ENCODE measurements at regions not wholly inside any gene's neighbourhood (a gene's known extent, or its start where the extent isn't known, plus 50 kb on each side); places are given as distances from the start of the nearest gene placed in this dataset.
"Not testable (repeated sequence)": the region's sequence is repeated elsewhere in the genome, so short reads cannot be mapped to it uniquely, and the experiment has no call there.

- Histone ChIP-seq H3K36me3 (ENCODE audit: control insufficient read depth in 2 of 2, extremely low read depth in 1 of 2, insufficient read depth in 2 of 2, low read length in 2 of 2) (no peaks in the 10 kb centered on the region), H3K27ac (ENCODE audit: insufficient read depth, low read depth, low read length) (no peak overlapping the region), H3K79me2 (ENCODE audit: control insufficient read depth, insufficient read depth, low read length) (no peaks in the 10 kb centered on the region), H3K4me2 (ENCODE audit: insufficient read depth, low read length) (no peak overlapping the region), H3K27me3 (ENCODE audit: control insufficient read depth in 2 of 2, insufficient read depth in 2 of 2, low read length in 2 of 2) (no peaks in the 10 kb centered on the region), H3K4me1 (ENCODE audit: control insufficient read depth, extremely low read depth, insufficient read depth, low read length) (no peaks in the 10 kb centered on the region), H3K9ac (replicated peaks; ENCODE audit: extremely low read depth, insufficient read depth, low read length) (no peak overlapping the region), H3K9me1 (replicated peaks; ENCODE audit: control insufficient read depth, extremely low read depth, insufficient read depth, low read length) (no peaks in the 10 kb centered on the region), H3K4me3 (replicated peaks in 1 of 3; ENCODE audit: insufficient read depth in 1 of 3, low read depth in 1 of 3, low read length in 3 of 3) (no peak overlapping the region), H4K20me1 (replicated peaks; ENCODE audit: control insufficient read depth, extremely low read depth, insufficient read depth, low read length) (no peaks in the 10 kb centered on the region), H3K9me3 (replicated peaks; ENCODE audit: control insufficient read depth, insufficient read depth, low read length) (no peaks in the 10 kb centered on the region), H2AFZ (ENCODE audit: low read depth, low read length) (no peak overlapping the region)
- CTCF ChIA-PET = no interaction called here
- TF ChIP-seq FOS (IDR thresholded peaks at IDR 0.05; ENCODE audit: borderline replicate concordance, insufficient read depth, low read length) (no peak), EZH2 (IDR thresholded peaks at IDR 0.05; ENCODE audit: borderline replicate concordance, low read depth, low read length, severe bottlenecking) (no peak), MAX (IDR thresholded peaks at IDR 0.05; ENCODE audit: insufficient read depth, insufficient read length) (no peak), POLR2AphosphoS5 (IDR thresholded peaks at IDR 0.05; ENCODE audit: insufficient read depth, low read depth, low read length) (no peak)
- no peak for DNase-seq (ENCODE audit: low read depth, low spot score)
- POLR2A ChIA-PET = no interaction called here
- dilution Hi-C loops (cut with MboI; ENCODE audit: extremely low pct_ligation_motif_present, low sequenced_read_pairs) (no loop called here), intact Hi-C loops (cut with micrococcal nuclease) (no loop called here)
- no peak for FAIRE-seq
- no TSS peak for BruUV-seq (replicated peaks)
These were observed 144.6 kb downstream of the ARL4C start for GRCh38 chr2:234352270-234352669.

DNA sequence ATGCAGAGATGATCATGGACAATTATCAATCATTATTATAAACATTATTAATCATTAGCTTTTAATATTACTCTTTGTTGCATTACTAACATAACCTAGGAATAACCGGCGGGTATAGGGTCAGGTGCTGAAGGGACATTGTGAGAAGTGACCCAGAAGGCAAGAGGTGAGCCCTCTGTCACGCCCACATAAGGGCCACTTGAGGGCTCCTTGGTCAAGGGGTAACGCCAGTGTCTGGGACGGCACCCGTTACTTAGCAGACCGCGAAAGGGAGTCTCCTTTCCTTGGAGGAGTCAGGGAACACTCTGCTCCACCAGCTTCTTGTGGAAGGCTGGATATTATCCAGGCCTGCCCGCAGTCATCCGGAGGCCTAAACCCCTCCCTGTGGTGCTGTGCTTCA is 145.0 kb downstream of the ARL4C start:
- H3K9me3 ChIP-seq (replicated peaks; ENCODE audit: control insufficient read depth, insufficient read depth, low read length); CTCF ChIA-PET; H3K36me3 ChIP-seq (ENCODE audit: control insufficient read depth in 2 of 2, extremely low read depth in 1 of 2, insufficient read depth in 2 of 2, low read length in 2 of 2); H3K27ac ChIP-seq (ENCODE audit: insufficient read depth, low read depth, low read length); intact Hi-C loops (cut with micrococcal nuclease); H4K20me1 ChIP-seq (replicated peaks; ENCODE audit: control insufficient read depth, extremely low read depth, insufficient read depth, low read length); POLR2A ChIA-PET; H3K9ac ChIP-seq (replicated peaks; ENCODE audit: extremely low read depth, insufficient read depth, low read length); H3K4me3 ChIP-seq (replicated peaks in 1 of 3; ENCODE audit: insufficient read depth in 1 of 3, low read depth in 1 of 3, low read length in 3 of 3); H3K9me1 ChIP-seq (replicated peaks; ENCODE audit: control insufficient read depth, extremely low read depth, insufficient read depth, low read length); dilution Hi-C loops (cut with MboI; ENCODE audit: extremely low pct_ligation_motif_present, low sequenced_read_pairs); FAIRE-seq; DNase-seq (ENCODE audit: low read depth, low spot score); H3K4me1 ChIP-seq (ENCODE audit: control insufficient read depth, extremely low read depth, insufficient read depth, low read length); H3K27me3 ChIP-seq (ENCODE audit: control insufficient read depth in 2 of 2, insufficient read depth in 2 of 2, low read length in 2 of 2); H2AFZ ChIP-seq (ENCODE audit: low read depth, low read length); H3K4me2 ChIP-seq (ENCODE audit: insufficient read depth, low read length); H3K79me2 ChIP-seq (ENCODE audit: control insufficient read depth, insufficient read depth, low read length); BruUV-seq (replicated peaks): not testable (repeated sequence)
